ENCODE measurements at regions not wholly inside any gene's neighbourhood (a gene's known extent, or its start where the extent isn't known, plus 50 kb on each side); places are given as distances from the start of the nearest gene placed in this dataset.
"Not testable (repeated sequence)": the region's sequence is repeated elsewhere in the genome, so short reads cannot be mapped to it uniquely, and the experiment has no call there.

DNA sequence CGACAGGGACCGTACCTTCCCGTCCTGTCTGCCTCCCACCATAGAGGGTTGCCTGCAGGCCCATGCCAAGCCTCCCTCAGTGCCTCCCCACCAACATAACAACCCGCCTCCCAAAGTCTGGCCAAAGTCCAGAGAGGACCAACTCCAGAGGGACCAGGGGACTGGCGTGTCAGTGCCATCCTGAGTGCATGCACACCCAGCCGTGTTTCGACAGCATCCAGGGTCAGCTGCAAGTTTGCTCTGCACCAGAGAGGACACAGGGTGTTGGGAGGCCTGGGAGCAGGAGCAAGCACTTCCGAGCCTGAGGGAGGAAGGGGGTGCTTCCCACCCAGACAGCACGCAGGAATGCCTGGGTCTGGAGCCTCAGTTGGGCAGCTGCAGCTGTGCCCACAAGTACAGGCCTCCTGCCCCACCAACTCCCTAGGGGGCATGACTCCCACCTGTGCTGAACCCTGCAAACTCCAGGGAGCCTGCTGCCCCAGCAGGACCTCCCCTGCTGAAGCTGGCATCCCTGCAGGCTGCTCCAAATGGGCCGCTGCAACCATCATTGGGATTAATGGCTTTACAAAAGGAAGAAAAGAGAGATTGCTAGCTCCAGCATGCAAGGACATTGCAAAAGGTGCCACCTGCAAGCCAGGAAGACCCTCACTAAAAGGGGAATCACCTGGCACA lies 618.1 kb upstream of the FSHR start:
- H3K27me3 ChIP-seq (ENCODE audit: control insufficient read depth, insufficient read depth, low read length), result no peaks in the 10 kb centered on the region
- no peaks in the 10 kb centered on the region for H3K36me3 ChIP-seq (replicated peaks; ENCODE audit: control insufficient read depth, insufficient read depth, low read length)
- no peak for DNase-seq
- H3K4me3 ChIP-seq (ENCODE audit: insufficient read depth, low read depth, low read length), result no peak overlapping the region

DNA sequence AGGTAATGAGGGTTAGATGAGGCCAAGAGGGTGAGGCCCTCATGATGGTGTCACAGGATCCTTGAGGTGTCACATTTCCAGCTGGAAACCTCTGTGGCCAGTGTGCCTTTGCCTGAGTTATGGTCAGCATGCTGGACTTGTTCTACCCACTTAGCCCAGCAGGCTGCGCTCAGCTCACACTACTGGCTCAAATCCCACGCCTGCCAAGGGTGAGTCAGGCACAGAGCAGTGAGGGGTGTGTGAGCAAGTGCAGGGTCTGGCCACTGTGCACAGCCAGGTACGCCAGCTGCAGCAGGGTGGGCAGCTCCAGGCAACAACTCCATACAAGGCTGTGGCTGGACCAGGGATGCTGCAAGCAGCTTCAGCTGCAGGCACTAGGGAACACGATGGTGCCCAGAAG lies 616.6 kb upstream of the FSHR start:
- DNase-seq, result peak; percentile 39
- Histone ChIP-seq H3K36me3 (replicated peaks; ENCODE audit: control insufficient read depth, insufficient read depth, low read length) (no peaks in the 10 kb centered on the region), H3K27me3 (ENCODE audit: control insufficient read depth, insufficient read depth, low read length) (no peaks in the 10 kb centered on the region)

DNA sequence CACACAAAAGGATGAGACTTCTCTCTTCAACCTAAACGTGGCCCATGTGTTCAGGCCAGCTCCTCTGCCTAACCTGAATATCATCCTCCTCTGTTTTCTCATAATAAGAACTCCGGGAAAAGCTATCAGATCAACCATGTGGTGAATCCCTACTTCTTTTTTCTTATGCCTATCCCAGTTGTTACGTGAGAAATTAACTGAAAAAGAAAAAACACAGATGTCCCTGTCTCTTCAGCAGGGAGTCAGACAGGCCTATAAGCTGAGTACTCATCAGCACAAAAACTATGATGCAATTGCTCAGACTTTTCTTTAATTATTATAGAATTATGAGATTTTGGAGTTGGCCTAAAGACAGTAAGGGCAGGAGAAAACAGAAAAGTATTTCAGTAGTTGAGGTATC lies 613.0 kb upstream of the FSHR start:
- Histone ChIP-seq H3K36me3 (replicated peaks; ENCODE audit: control insufficient read depth, insufficient read depth, low read length) (no peaks in the 10 kb centered on the region), H3K27me3 (ENCODE audit: control insufficient read depth, insufficient read depth, low read length) (no peaks in the 10 kb centered on the region), H3K4me3 (ENCODE audit: insufficient read depth, low read depth, low read length) (no peak overlapping the region)
- no peak for DNase-seq

More for the DNA sequence above, 616.6 kb upstream of the FSHR start:
- H3K4me3 ChIP-seq (ENCODE audit: insufficient read depth, low read depth, low read length), result no peak overlapping the region

DNA sequence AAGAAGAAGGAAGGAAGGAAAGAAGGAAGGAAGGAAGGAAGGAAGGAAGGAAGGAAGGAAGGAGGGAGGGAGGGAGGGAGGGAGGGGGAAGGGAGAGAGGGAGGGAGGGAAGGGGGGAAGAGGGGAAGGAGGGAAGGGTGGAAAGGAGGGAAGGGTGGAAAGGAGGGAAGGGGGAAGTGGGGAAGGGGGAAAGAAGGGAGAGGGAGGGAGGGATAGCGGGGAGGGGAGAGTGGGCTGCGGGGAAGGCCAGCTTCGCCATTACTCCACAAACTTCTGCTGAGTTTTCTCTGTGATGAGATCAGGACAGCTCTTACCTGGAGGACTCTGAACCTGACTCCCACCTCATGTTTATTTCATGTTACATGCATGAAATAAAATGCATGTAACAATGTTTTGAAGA lies 601.5 kb upstream of the FSHR start:
- H3K36me3 ChIP-seq (replicated peaks; ENCODE audit: control insufficient read depth, insufficient read depth, low read length), result no peaks in the 10 kb centered on the region
- H3K4me3 ChIP-seq (ENCODE audit: insufficient read depth, low read depth, low read length), result no peak overlapping the region
- H3K27me3 ChIP-seq (ENCODE audit: control insufficient read depth, insufficient read depth, low read length), result no peaks in the 10 kb centered on the region
- DNase-seq, result no peak

DNA sequence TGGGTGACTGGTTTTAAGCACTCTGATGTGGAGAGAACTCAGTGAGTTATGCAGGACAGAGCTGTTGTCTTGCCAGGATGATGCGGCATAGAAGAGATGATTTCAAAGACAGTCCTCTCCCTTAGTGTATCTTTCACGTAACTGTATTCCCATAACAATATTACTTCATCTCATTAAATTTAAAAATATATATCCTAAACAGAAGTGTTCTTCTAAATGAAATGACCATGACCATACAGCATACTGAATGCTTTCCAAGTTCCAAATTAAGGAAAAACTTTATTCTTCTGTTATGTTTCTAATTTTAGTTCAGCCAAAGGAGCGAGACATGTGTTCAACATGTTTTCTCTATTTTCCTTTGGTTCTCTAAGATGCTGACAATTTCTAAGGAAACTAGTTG lies 600.1 kb upstream of the FSHR start:
- no peak overlapping the region for H3K4me3 ChIP-seq (ENCODE audit: insufficient read depth, low read depth, low read length)
- no peak for DNase-seq
- no peaks in the 10 kb centered on the region for H3K27me3 ChIP-seq (ENCODE audit: control insufficient read depth, insufficient read depth, low read length)
- no peaks in the 10 kb centered on the region for H3K36me3 ChIP-seq (replicated peaks; ENCODE audit: control insufficient read depth, insufficient read depth, low read length)

DNA sequence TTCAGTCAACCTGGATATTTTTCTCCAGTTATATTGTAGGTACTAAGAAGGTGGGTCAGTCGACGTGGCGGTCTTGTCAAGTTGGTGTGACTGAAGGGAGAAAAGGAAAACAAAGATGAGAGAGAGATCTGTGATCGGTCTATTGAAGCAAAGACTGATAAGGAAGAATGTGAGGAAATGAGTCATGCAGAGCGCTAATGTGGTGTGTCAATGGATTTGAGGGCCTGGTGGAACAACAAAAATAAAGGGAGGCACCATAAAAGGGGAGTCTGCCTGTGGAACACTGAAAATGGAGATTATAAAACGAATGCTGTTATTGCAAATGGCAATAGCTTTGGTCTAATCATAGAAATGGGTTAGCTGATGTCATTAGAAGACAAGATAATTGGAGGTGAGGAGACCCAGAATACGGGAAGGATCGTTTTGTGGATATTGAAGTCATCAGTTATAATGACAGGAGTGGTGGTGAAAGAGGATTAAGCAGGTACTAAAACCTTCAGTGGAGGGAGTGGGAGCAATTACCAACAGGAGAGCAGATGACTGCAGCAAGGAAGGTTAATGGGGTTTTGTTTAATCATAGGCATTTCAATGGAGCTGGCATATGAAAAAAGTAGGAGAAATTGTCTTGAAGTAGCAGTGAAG lies 599.1 kb upstream of the FSHR start:
- no peaks in the 10 kb centered on the region for H3K36me3 ChIP-seq (replicated peaks; ENCODE audit: control insufficient read depth, insufficient read depth, low read length)
- no peaks in the 10 kb centered on the region for H3K27me3 ChIP-seq (ENCODE audit: control insufficient read depth, insufficient read depth, low read length)
- no peak for DNase-seq
- H3K4me3 ChIP-seq (ENCODE audit: insufficient read depth, low read depth, low read length), result no peak overlapping the region

DNA sequence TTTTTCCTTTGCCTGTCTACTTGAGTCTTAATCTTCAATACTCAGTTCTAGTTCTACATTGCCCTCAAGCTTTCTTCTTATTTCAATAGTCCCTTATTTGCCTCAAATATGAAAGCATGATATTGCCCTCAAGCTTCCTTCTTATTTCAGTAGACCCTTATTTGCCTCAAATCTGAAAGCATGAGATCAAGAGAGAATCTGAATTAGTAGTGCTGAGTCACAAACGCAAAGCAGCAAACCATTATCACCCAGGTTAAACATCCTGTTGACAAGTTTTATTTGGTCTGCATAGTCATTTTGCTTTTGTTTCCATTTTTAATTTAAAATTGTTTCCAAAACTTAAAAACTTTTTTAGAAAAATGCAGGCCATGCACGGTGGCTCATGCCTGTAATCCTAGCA lies 583.3 kb upstream of the FSHR start:
- no peaks in the 10 kb centered on the region for H3K27me3 ChIP-seq (ENCODE audit: control insufficient read depth, insufficient read depth, low read length)
- DNase-seq, result no peak
- no peaks in the 10 kb centered on the region for H3K36me3 ChIP-seq (replicated peaks; ENCODE audit: control insufficient read depth, insufficient read depth, low read length)

DNA sequence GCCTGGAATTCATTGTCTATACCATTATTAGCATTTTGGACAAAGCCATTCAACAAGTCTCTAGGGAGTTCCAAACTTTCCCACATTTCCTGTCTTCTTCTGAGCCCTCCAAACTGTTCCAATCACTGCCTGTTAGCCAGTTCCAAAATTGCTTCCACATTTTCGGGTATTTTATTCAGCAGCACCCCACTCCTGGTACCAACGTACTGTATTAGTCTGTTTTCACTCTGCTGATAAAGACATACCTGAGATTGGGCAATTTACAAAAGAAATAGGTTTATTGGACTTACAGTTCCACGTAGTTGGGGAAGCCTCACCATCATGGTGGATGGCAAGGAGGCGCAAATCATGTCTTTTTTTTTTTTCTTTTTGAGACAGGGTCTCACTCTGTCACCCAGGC lies 578.6 kb upstream of the FSHR start:
- not testable (repeated sequence) for H3K27me3 ChIP-seq (ENCODE audit: control insufficient read depth, insufficient read depth, low read length); H3K4me3 ChIP-seq (ENCODE audit: insufficient read depth, low read depth, low read length); DNase-seq; H3K36me3 ChIP-seq (replicated peaks; ENCODE audit: control insufficient read depth, insufficient read depth, low read length)

More for the DNA sequence above, 583.3 kb upstream of the FSHR start:
- no peak overlapping the region for H3K4me3 ChIP-seq (ENCODE audit: insufficient read depth, low read depth, low read length)

DNA sequence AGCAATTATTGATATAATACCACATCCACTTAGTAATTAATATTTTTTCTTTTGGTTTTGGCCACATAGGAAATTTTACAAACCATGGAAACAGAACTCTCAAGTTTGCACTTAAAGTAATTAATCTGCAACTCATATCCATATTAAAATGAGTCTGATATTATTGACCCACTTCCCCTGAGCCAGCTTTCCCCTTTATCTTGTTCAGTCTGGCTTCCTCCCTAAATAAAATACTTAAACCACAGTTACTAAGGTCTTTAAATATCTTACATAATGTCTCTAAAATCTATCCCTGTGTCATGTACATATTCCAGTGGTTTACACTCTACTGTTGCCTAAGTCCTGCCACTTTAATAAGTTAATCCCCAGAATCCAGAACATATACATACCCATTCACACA lies 564.9 kb upstream of the FSHR start:
- Histone ChIP-seq H3K36me3 (replicated peaks; ENCODE audit: control insufficient read depth, insufficient read depth, low read length) (no peaks in the 10 kb centered on the region), H3K4me3 (ENCODE audit: insufficient read depth, low read depth, low read length) (no peak overlapping the region), H3K27me3 (ENCODE audit: control insufficient read depth, insufficient read depth, low read length) (no peaks in the 10 kb centered on the region)
- DNase-seq, result no peak

DNA sequence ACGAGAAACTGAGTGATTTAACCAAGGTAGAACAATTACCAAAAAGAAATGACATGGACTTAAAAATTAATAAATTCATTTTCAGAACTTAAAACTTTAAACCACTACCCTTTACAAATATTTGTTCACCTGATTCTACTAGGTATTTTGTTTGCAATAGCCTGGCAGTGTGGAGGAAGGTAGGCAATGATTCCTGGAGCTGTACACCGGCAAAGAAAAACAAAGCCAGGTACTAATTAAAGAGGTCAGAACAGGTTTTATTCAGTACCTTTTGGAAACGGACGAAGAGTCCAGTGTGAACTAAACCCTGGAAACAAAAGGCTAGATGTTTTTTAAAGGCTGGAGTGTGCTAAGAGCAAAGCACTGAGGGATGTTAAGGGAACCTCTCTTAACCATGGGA lies 561.3 kb upstream of the FSHR start:
- no peak for DNase-seq
- Histone ChIP-seq H3K36me3 (replicated peaks; ENCODE audit: control insufficient read depth, insufficient read depth, low read length) (no peaks in the 10 kb centered on the region), H3K27me3 (ENCODE audit: control insufficient read depth, insufficient read depth, low read length) (no peaks in the 10 kb centered on the region), H3K4me3 (ENCODE audit: insufficient read depth, low read depth, low read length) (no peak overlapping the region)

DNA sequence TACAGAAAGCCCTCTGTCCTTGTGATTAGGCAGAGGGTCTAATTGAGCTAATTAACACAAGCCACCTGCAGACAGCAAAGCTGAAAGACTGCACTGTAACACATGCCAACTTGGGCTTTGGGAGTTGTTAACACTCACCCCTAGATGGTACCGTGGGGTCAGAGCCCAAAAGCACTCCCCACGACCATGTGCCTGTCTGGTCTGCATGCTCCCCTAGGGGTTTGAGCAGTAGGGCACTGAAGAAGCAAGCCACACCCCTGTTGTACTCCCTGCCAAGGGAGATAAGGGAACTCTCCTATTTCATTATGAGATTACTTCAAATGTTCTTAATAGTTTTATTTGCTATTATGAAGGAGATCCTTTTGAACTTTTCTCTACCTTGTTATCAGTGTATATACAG lies 560.1 kb upstream of the FSHR start:
- no peak for DNase-seq
- H3K4me3 ChIP-seq (ENCODE audit: insufficient read depth, low read depth, low read length), result no peak overlapping the region
- no peaks in the 10 kb centered on the region for H3K27me3 ChIP-seq (ENCODE audit: control insufficient read depth, insufficient read depth, low read length)
- H3K36me3 ChIP-seq (replicated peaks; ENCODE audit: control insufficient read depth, insufficient read depth, low read length), result no peaks in the 10 kb centered on the region

DNA sequence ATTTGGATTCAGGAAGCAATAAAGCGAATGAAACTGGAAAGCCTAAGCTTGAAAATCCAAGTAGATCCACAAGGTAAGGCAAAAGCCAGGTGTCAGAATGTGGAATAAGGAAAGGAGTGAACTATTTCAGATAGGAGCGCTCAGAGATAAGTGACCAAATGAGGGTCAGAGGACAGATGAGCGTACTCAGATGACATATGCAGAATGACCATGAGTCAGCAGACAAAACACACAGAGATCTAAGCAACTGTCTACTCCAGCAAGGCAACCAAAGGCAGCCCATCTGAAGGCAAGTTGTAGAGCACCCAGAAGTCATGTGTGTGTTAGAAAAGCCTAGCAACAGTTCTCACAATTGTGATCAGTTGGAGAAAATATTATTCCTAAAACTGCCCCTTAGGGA lies 548.4 kb upstream of the FSHR start:
- Histone ChIP-seq H3K27me3 (ENCODE audit: control insufficient read depth, insufficient read depth, low read length) (no peaks in the 10 kb centered on the region), H3K4me3 (ENCODE audit: insufficient read depth, low read depth, low read length) (no peak overlapping the region), H3K36me3 (replicated peaks; ENCODE audit: control insufficient read depth, insufficient read depth, low read length) (no peaks in the 10 kb centered on the region)
- DNase-seq, result no peak

DNA sequence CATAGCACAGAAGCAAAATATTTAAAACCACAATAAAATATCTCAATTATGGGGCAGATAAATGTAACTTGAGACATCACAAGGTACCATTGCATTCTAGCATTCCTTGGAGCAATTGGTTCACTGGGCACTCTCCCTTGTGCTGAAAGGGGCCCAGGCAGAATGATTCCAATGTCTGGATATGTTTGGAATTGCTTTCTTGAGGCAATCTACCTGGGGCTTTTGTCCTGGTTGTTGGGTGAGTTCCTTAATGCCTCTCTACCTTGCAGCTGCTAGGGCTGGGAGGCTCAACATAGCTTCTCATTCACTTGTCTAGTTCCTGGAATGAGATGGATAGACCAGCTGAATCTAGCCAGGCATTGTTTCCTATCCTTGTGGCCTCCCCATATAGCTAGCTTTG lies 539.6 kb upstream of the FSHR start:
- H3K27me3 ChIP-seq (ENCODE audit: control insufficient read depth, insufficient read depth, low read length), result no peaks in the 10 kb centered on the region
- H3K4me3 ChIP-seq (ENCODE audit: insufficient read depth, low read depth, low read length), result no peak overlapping the region
- H3K36me3 ChIP-seq (replicated peaks; ENCODE audit: control insufficient read depth, insufficient read depth, low read length), result no peaks in the 10 kb centered on the region
- no peak for DNase-seq

DNA sequence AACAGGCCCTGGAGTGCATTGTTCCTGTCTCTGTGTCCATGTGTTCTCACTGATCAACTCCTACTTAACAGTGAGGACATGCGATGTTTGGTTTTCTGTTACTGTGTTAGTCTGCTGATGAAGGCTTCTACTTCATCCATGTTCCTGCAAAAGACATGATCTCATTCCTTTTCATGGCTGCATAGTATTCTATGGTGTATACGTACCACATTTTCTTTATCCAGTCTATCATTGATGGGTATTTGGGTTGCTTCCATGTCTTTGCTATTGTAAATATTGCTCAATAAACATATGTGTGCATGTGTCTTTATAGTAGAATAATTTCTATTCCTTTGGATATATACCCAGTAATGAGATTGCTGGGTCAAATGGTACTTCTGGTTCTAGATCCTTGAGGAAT lies 537.7 kb upstream of the FSHR start:
- DNase-seq; H3K4me3 ChIP-seq (ENCODE audit: insufficient read depth, low read depth, low read length); H3K27me3 ChIP-seq (ENCODE audit: control insufficient read depth, insufficient read depth, low read length): not testable (repeated sequence)

DNA sequence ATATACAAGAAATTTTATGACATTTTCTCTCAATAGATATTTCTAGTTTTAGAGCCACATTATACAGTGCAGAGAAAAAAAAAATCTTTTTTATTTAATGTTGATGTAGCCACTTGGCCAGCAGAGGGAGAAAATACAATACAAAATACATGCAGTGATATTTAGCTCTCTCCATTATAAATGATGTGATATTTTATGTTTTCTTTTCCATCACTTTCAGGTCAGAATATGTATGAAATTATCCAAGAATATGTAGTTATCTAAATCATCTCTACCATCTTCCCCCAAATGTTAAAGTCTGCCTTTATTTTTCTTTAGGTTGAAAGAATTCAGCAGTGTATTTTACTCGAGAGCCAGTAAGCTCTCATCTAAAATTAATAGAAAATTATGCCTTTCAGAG lies 533.6 kb upstream of the FSHR start:
- DNase-seq, result no peak
- Histone ChIP-seq H3K36me3 (replicated peaks; ENCODE audit: control insufficient read depth, insufficient read depth, low read length) (no peaks in the 10 kb centered on the region), H3K4me3 (ENCODE audit: insufficient read depth, low read depth, low read length) (no peak overlapping the region), H3K27me3 (ENCODE audit: control insufficient read depth, insufficient read depth, low read length) (no peaks in the 10 kb centered on the region)

More for the DNA sequence above, 537.7 kb upstream of the FSHR start:
- H3K36me3 ChIP-seq (replicated peaks; ENCODE audit: control insufficient read depth, insufficient read depth, low read length), result not testable (repeated sequence)
